HG02571 (cell line): ENCODE measurements at regions not wholly inside any gene's neighbourhood (a gene's known extent, or its start where the extent isn't known, plus 50 kb on each side); places are given as distances from the start of the nearest gene placed in this dataset.
"Not testable (repeated sequence)": the region's sequence is repeated elsewhere in the genome, so short reads cannot be mapped to it uniquely, and the experiment has no call there.

Experiments used
- ATAC-seq: cut with Tn5 transposase; IDR thresholded peaks from one replicate; pipeline ENCODE4 v1.9.1; 2021; ENCODE audit warnings: mild to moderate bottlenecking, moderate library complexity; ENCODE audit not compliant: unreplicated experiment

- no peak for ATAC-seq
Observed at GRCh38 chr3:70743754-70744153, 431.3 kb upstream of the MDFIC2 start.

GRCh38 chr3:70742081-70742480 is 429.6 kb upstream of the MDFIC2 start:
- no peak for ATAC-seq

GRCh38 chr3:70740872-70741271 is 428.4 kb upstream of the MDFIC2 start:
- no peak for ATAC-seq

- no peak for ATAC-seq
Observed at GRCh38 chr3:70740071-70740470, 427.6 kb upstream of the MDFIC2 start.

- ATAC-seq: no peak
Observed at GRCh38 chr3:70738291-70738681, 425.8 kb upstream of the MDFIC2 start.

GRCh38 chr3:70737666-70738290 is 425.3 kb upstream of the MDFIC2 start:
- no peak for ATAC-seq

- ATAC-seq: no peak
Observed at GRCh38 chr3:70736009-70736408, 423.6 kb upstream of the MDFIC2 start.

GRCh38 chr3:70734756-70735155 is 422.3 kb upstream of the MDFIC2 start:
- ATAC-seq: no peak

GRCh38 chr3:70731046-70731445 is 418.6 kb upstream of the MDFIC2 start:
- ATAC-seq: no peak

GRCh38 chr3:70729845-70730244 is 417.4 kb upstream of the MDFIC2 start:
- ATAC-seq: no peak

- ATAC-seq: no peak
Observed at GRCh38 chr3:70728311-70728710, 415.9 kb upstream of the MDFIC2 start.

GRCh38 chr3:70726961-70727360 is 414.5 kb upstream of the MDFIC2 start:
- no peak for ATAC-seq

- no peak for ATAC-seq
Observed at GRCh38 chr3:70726096-70726938, 413.9 kb upstream of the MDFIC2 start.

- no peak for ATAC-seq
Observed at GRCh38 chr3:70722018-70722417, 409.6 kb upstream of the MDFIC2 start.

GRCh38 chr3:70716832-70717231 is 404.4 kb upstream of the MDFIC2 start:
- ATAC-seq: no peak

- no peak for ATAC-seq
Observed at GRCh38 chr3:70712449-70713082, 400.1 kb upstream of the MDFIC2 start.

GRCh38 chr3:70703305-70704102 is 391.1 kb upstream of the MDFIC2 start:
- ATAC-seq: no peak

- ATAC-seq: no peak
Observed at GRCh38 chr3:70702132-70702531, 389.7 kb upstream of the MDFIC2 start.

- ATAC-seq: no peak
Observed at GRCh38 chr3:70684701-70685100, 372.3 kb upstream of the MDFIC2 start.

GRCh38 chr3:70675810-70676209 is 363.4 kb upstream of the MDFIC2 start:
- not testable (repeated sequence) for ATAC-seq
